ENCODE measurements at regions not wholly inside any gene's neighbourhood (a gene's known extent, or its start where the extent isn't known, plus 50 kb on each side); places are given as distances from the start of the nearest gene placed in this dataset.

DNA sequence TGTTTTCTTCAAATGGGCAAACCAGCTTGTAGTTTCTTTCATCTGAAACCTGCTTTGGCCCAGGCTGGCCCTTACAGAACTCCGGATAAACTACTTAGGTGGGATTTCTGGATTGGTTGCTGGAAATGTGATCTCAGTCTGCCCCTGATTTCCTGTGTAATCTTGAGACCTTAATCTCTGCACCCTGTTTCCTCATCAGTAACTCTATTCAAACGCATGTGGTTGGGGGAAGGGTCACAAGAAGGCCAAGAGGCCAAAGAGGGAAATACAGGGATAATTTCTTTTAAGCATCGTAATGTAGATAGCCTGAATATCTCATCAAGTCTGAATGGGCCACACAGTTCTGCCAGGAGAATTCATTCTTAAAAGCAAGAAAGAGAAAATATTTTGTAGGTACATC is 483.6 kb downstream of the LTN1 start:
- TF ChIP-seq, protein P1, sequence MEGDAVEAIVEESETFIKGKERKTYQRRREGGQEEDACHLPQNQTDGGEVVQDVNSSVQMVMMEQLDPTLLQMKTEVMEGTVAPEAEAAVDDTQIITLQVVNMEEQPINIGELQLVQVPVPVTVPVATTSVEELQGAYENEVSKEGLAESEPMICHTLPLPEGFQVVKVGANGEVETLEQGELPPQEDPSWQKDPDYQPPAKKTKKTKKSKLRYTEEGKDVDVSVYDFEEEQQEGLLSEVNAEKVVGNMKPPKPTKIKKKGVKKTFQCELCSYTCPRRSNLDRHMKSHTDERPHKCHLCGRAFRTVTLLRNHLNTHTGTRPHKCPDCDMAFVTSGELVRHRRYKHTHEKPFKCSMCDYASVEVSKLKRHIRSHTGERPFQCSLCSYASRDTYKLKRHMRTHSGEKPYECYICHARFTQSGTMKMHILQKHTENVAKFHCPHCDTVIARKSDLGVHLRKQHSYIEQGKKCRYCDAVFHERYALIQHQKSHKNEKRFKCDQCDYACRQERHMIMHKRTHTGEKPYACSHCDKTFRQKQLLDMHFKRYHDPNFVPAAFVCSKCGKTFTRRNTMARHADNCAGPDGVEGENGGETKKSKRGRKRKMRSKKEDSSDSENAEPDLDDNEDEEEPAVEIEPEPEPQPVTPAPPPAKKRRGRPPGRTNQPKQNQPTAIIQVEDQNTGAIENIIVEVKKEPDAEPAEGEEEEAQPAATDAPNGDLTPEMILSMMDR (IDR thresholded peaks at IDR 0.05): no peak
- TF ChIP-seq POLR2A (IDR thresholded peaks at IDR 0.05): no peak
